Activated CD4-positive, alpha-beta T cell treated with anti-CD3 and anti-CD28 coated beads, Interleukin-2, amount 50 U/mL, for 48 hours (primary cell): ENCODE measurements at regions not wholly inside any gene's neighbourhood (a gene's known extent, or its start where the extent isn't known, plus 50 kb on each side); places are given as distances from the start of the nearest gene placed in this dataset.
"Not testable (repeated sequence)": the region's sequence is repeated elsewhere in the genome, so short reads cannot be mapped to it uniquely, and the experiment has no call there.

Source experiments
- DNase-seq, 2 experiments: peaks; one replicate each; pipeline ENCODE4 v3.0.0-alpha.2; 2020

- DNase-seq = no peak
These were observed 295.4 kb upstream of the NETO1 start for GRCh38 chr18:73163236-73163635.

- no peak for DNase-seq
These were observed 288.3 kb upstream of the NETO1 start for GRCh38 chr18:73156117-73156516.

- DNase-seq = no peak
These were observed 285.5 kb upstream of the NETO1 start for GRCh38 chr18:73153271-73153670.

GRCh38 chr18:73151086-73151485, 283.3 kb upstream of the NETO1 start:
- no peak for DNase-seq

- no peak for DNase-seq
These were observed 282.4 kb upstream of the NETO1 start for GRCh38 chr18:73150199-73150598.

- no peak for DNase-seq
These were observed 279.8 kb upstream of the NETO1 start for GRCh38 chr18:73147590-73147989.

- DNase-seq = no peak
These were observed 276.2 kb upstream of the NETO1 start for GRCh38 chr18:73144030-73144429.

GRCh38 chr18:73136134-73136533, 268.3 kb upstream of the NETO1 start:
- DNase-seq = no peak

- no peak for DNase-seq
These were observed 256.4 kb upstream of the NETO1 start for GRCh38 chr18:73124175-73124574.

GRCh38 chr18:73121207-73121606, 253.4 kb upstream of the NETO1 start:
- no peak for DNase-seq

- DNase-seq = no peak
These were observed 252.8 kb upstream of the NETO1 start for GRCh38 chr18:73120626-73121025.

- DNase-seq = no peak
These were observed 251.8 kb upstream of the NETO1 start for GRCh38 chr18:73119574-73119973.

GRCh38 chr18:73118121-73118816, 250.5 kb upstream of the NETO1 start:
- no peak for DNase-seq

- no peak for DNase-seq
These were observed 242.5 kb upstream of the NETO1 start for GRCh38 chr18:73110307-73110706.

GRCh38 chr18:73101977-73102376, 234.2 kb upstream of the NETO1 start:
- no peak for DNase-seq

GRCh38 chr18:73101491-73101890, 233.7 kb upstream of the NETO1 start:
- not testable (repeated sequence) for DNase-seq

- DNase-seq = no peak
These were observed 232.0 kb upstream of the NETO1 start for GRCh38 chr18:73099759-73100158.

GRCh38 chr18:73093687-73094250, 226.0 kb upstream of the NETO1 start:
- DNase-seq = no peak

GRCh38 chr18:73088445-73088844, 220.7 kb upstream of the NETO1 start:
- no peak for DNase-seq

GRCh38 chr18:73087282-73087977, 219.6 kb upstream of the NETO1 start:
- DNase-seq = no peak

- DNase-seq = no peak
These were observed 212.1 kb upstream of the NETO1 start for GRCh38 chr18:73079920-73080319.

GRCh38 chr18:73060666-73061288, 193.0 kb upstream of the NETO1 start:
- DNase-seq = no peak

GRCh38 chr18:73059280-73059679, 191.5 kb upstream of the NETO1 start:
- DNase-seq = no peak

- no peak for DNase-seq
These were observed 179.9 kb upstream of the NETO1 start for GRCh38 chr18:73047688-73048087.
